HuH-7.5 (cell line): ENCODE measurements at regions not wholly inside any gene's neighbourhood (a gene's known extent, or its start where the extent isn't known, plus 50 kb on each side); places are given as distances from the start of the nearest gene placed in this dataset.
"Not testable (repeated sequence)": the region's sequence is repeated elsewhere in the genome, so short reads cannot be mapped to it uniquely, and the experiment has no call there.

Experiments
- DNase-seq: peaks from one replicate; pipeline ENCODE4 v3.0.0; 2011; ENCODE audit warnings: low spot score

- DNase-seq = no peak
These were observed 129.4 kb downstream of the IBTK start for GRCh38 chr6:82118150-82118562.

- DNase-seq = no peak
These were observed 132.8 kb downstream of the IBTK start for GRCh38 chr6:82114748-82115147.

- DNase-seq = no peak
These were observed 134.3 kb downstream of the IBTK start for GRCh38 chr6:82113231-82113630.

GRCh38 chr6:82111818-82112217 is 135.7 kb downstream of the IBTK start:
- DNase-seq = no peak

DNA sequence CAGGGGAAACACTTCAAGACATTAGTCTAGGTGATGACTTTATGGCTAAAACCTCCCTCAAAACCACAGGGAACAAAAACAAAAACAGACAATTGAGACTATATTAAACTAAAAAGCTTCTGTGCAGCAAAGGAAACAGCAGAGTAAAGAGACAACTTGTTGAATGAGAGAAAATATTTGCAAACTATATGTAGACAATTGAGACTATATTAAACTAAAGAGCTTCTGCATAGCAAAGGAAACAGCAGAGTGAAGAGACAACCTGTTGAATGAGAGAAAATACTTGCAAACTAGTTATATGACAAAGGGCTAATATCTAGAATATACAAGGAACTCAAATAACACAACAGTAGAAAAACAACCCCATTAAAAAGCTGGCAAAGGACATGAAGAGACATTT is 136.4 kb downstream of the IBTK start:
- no peak for DNase-seq

DNA sequence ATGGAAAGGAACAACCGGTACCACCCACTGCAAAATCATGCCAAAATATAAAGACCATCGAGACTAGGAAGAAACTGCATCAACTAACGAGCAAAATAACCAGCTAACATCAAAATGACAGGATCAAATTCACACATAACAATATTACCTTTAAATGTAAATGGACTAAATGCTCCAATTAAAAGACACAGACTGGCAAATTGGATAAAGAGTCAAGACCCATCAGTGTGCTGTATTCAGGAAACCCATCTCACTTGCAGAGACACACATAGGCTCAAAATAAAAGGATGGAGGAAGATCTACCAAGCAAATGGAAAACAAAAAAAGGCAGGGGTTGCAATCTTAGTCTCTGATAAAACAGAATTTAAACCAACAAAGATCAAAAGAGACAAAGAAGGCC is 144.4 kb downstream of the IBTK start:
- not testable (repeated sequence) for DNase-seq

DNA sequence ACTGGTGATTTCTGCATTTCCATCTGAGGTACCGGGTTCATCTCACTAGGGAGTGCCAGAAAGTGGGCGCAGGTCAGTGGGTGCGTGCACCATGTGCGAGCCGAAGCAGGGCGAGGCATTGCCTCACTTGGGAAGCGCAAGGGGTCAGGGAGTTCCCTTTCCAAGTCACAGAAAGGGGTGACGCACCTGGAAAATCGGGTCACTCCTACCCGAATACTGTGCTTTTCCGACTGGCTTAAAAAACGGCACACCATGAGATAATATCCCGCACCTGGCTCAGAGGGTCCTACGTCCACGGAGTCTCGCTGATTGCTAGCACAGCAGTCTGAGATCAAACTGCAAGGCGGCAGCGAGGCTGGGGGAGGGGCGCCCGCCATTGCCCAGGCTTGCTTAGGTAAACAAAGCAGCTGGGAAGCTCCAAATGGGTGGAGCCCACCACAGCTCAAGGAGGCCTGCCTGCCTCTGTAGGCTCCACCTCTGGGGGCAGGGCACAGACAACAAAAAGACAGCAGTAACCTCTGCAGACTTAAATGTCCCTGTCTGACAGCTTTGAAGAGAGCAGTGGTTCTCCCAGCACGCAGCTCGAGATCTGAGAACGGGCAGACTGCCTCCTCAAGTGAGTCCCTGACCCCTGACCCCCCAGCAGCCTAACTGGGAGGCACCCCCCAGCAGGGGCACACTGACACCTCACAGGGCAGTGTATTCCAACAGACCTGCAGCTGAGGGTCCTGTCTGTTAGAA is 146.0 kb downstream of the IBTK start:
- DNase-seq = not testable (repeated sequence)

- DNase-seq = not testable (repeated sequence)
These were observed 146.8 kb downstream of the IBTK start for GRCh38 chr6:82100763-82101162.

GRCh38 chr6:82097676-82098075 is 149.9 kb downstream of the IBTK start:
- no peak for DNase-seq

DNA sequence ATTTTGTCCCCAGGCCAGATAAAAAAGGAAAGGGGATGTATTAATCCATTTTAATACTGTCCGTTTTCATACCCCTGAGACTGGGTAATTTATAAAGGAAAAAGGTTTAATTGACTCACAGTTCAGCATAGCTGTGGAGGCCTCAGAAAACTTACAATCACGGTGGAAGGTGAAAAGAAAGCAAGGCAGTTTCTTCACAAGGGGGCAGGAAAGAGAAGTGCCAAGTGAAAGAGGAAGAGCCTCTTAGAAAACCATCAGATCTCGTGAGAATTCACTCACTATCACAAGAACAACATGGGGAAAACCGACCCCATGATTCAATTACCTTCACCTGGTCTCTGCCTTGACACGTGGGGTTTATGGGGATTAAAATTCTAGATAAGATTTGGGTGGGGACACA is 152.5 kb downstream of the IBTK start:
- no peak for DNase-seq

GRCh38 chr6:82094166-82094806 is 153.3 kb downstream of the IBTK start:
- DNase-seq = peak; percentile 25

DNA sequence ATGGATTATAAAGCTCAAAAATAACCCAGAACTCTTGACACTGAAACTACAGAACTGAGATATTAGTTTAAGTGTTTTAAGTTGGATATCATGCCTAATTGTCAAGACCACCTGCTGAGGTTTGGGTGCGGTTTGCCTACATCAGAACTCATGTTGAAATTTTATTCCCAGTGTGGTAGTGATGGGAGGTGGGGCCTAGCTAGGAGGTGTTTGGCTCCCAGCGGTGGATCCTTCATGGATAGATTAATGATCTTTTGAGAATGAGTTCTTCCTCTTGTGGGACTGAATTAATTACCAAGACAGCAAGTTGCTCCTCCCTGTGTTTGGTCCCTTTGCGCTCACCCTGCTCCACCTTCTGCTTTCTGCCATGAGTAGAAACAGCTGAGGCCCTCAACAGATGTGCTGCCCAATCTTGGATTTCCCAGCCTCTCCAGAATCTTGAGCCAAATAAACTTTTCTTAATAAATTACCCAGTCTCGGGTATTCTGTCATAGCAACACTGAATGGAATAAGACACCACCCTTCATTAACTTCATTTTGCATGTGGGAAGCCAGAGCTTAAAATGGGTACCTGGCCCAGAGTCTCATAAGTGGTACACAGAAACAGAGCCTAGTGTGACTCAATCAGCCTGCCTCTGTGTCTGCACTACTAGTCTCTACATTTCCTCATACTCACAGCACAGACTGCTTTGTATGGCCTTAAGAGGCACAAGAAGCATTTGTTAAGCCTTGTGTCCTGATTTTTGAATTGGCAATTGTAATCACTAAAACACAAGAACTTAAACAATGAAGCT is 158.4 kb downstream of the IBTK start:
- DNase-seq = no peak

- no peak for DNase-seq
These were observed 160.6 kb downstream of the IBTK start for GRCh38 chr6:82086944-82087343.

DNA sequence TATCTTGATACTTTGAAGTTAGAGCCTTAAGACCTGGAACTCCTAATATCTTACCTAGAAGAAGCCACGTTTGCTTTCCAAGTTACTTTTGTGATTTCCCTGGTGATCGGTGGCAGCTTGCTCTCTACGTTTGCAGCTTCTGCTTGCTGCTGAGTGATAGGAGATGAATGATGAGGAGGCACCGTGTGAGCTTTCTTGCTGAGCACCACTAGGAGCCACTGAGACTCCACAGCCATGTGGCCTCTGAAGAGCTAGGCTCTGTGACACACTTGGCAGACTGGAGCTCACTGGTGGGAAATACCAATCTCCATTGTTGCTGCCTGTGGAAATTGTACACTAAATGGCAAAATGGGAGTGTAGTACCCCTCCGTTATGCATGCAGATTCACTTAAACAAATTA is 161.8 kb downstream of the IBTK start:
- no peak for DNase-seq

DNA sequence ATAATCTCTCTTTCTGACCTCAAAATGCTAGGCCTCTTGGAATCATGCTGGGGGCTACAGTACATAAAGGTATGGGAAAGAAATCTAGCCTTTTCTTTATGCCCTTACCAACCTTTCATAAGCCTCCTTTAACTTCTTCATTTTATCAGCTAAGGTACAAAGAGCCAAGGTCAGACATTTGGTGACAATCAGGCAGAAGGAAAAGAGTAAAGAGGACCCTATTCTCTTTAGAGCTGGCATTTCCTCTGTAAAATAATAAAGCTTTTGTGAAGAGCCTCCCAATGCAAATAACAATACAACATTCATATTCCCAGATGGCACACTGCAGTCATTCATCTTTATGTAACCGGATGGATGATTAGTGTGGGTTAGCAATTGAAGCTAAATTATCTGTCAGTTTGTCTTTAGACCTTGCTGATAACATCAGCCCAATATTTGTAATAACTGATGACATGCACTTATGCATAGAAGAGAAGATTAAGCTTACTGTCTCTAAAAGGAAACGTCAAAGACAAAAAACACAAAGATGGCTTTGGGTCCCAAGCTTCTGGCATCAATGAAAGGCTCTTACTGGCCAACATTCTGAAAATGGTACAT is 163.1 kb downstream of the IBTK start:
- no peak for DNase-seq

- no peak for DNase-seq
These were observed 163.9 kb downstream of the IBTK start for GRCh38 chr6:82083646-82084045.

- DNase-seq = no peak
These were observed 166.8 kb downstream of the IBTK start for GRCh38 chr6:82080767-82081166.

GRCh38 chr6:82078286-82078908 is 169.1 kb downstream of the IBTK start:
- no peak for DNase-seq

GRCh38 chr6:82076916-82077315 is 170.6 kb downstream of the IBTK start:
- no peak for DNase-seq

- no peak for DNase-seq
These were observed 173.0 kb downstream of the IBTK start for GRCh38 chr6:82074556-82074955.

- DNase-seq = no peak
These were observed 174.1 kb downstream of the IBTK start for GRCh38 chr6:82073484-82073883.

- no peak for DNase-seq
These were observed 174.8 kb downstream of the IBTK start for GRCh38 chr6:82072751-82073150.
